Astrocyte (in vitro differentiated cells and primary cell): ENCODE measurements at regions not wholly inside any gene's neighbourhood (a gene's known extent, or its start where the extent isn't known, plus 50 kb on each side); places are given as distances from the start of the nearest gene placed in this dataset.
A peak's percentile ranks its signal among the peaks of the same experiment; 100 is the strongest.
"Not testable (repeated sequence)": the region's sequence is repeated elsewhere in the genome, so short reads cannot be mapped to it uniquely, and the experiment has no call there.

Experiments
- DNase-seq: peaks from one replicate; pipeline ENCODE4 v3.0.0-alpha.2; 2010; ENCODE audit warnings: low read depth
- FAIRE-seq: peaks from 2 replicates; lab custom pipeline; 2011; peaks lifted over from hg19 to GRCh38; lab: Jason Lieb, UNC
- H2AFZ ChIP-seq: 2 replicates; pipeline ENCODE4 v1.6.0; 2012; ENCODE audit warnings: low read depth, low read length, inconsistent platforms
- H3K27ac ChIP-seq: 2 replicates; pipeline ENCODE4 v1.5.1; 2011; ENCODE audit warnings: low read depth, low read length, inconsistent platforms
- H3K27me3 ChIP-seq: 2 replicates; pipeline ENCODE4 v1.6.0; 2011; ENCODE audit warnings: low read length, inconsistent platforms; ENCODE audit not compliant: insufficient read depth
- H3K36me3 ChIP-seq: 2 replicates; pipeline ENCODE4 v1.5.1; 2011; ENCODE audit warnings: low read length, inconsistent platforms; ENCODE audit not compliant: insufficient read depth
- H3K4me1 ChIP-seq: 2 replicates; pipeline ENCODE4 v1.5.1; 2011; ENCODE audit warnings: low read length, inconsistent platforms; ENCODE audit not compliant: insufficient read depth
- H3K4me2 ChIP-seq: 2 replicates; pipeline ENCODE4 v1.6.0; 2012; ENCODE audit warnings: low read length, inconsistent platforms
- H3K4me3 ChIP-seq: 2 replicates; pipeline ENCODE4 v1.5.1; 2011; ENCODE audit warnings: low read depth, mild to moderate bottlenecking, low read length, inconsistent platforms; ENCODE audit not compliant: insufficient read depth
- H3K79me2 ChIP-seq: 2 replicates; pipeline ENCODE4 v1.6.0; 2012; ENCODE audit warnings: mild to moderate bottlenecking, low read length, inconsistent platforms; ENCODE audit not compliant: insufficient read depth
- H3K9ac ChIP-seq: 2 replicates; pipeline ENCODE4 v1.6.0; 2012; ENCODE audit warnings: mild to moderate bottlenecking, low read length, inconsistent platforms
- H3K9me3 ChIP-seq: 2 replicates; pipeline ENCODE4 v1.5.1; 2012; ENCODE audit warnings: low read depth, mild to moderate bottlenecking, low read length, inconsistent platforms; ENCODE audit not compliant: insufficient read depth
- H4K20me1 ChIP-seq: 2 replicates; pipeline ENCODE4 v1.6.0; 2012; ENCODE audit warnings: low read length, inconsistent platforms; ENCODE audit not compliant: insufficient read depth
- H3K27ac Mint-ChIP-seq: one replicate; pipeline ENCODE4 v1.8.0; 2021; ENCODE audit warnings: mild to moderate bottlenecking, mixed read lengths; ENCODE audit not compliant: unreplicated experiment
- H3K27me3 Mint-ChIP-seq: one replicate; pipeline ENCODE4 v1.8.0; 2021; ENCODE audit warnings: low read depth, mixed read lengths; ENCODE audit not compliant: unreplicated experiment
- H3K36me3 Mint-ChIP-seq: one replicate; pipeline ENCODE4 v1.8.0; 2021; ENCODE audit warnings: low read depth, mixed read lengths; ENCODE audit not compliant: unreplicated experiment
- H3K4me1 Mint-ChIP-seq: one replicate; pipeline ENCODE4 v1.8.0; 2021; ENCODE audit warnings: low read depth, mixed read lengths; ENCODE audit not compliant: unreplicated experiment
- H3K4me3 Mint-ChIP-seq: one replicate; pipeline ENCODE4 v1.8.0; 2021; ENCODE audit warnings: mild to moderate bottlenecking, moderate library complexity, mixed read lengths; ENCODE audit not compliant: unreplicated experiment
- H3K9me3 Mint-ChIP-seq: one replicate; pipeline ENCODE4 v1.8.0; 2021; ENCODE audit warnings: mild to moderate bottlenecking, mixed read lengths; ENCODE audit not compliant: unreplicated experiment
- CTCF ChIP-seq: IDR thresholded peaks from 2 replicates; pipeline ENCODE4 v1.5.1; 2011; ENCODE audit warnings: low read depth, mild to moderate bottlenecking, inconsistent platforms, low read length, moderate library complexity; ENCODE audit not compliant: insufficient read depth
- EZH2 ChIP-seq: IDR thresholded peaks from 2 replicates; pipeline ENCODE4 v1.6.1; 2012; ENCODE audit warnings: mild to moderate bottlenecking, low read length, inconsistent platforms; ENCODE audit not compliant: insufficient read depth

GRCh38 chr12:20105943-20106342 lies 262.4 kb upstream of the PDE3A start:
- H3K27me3 ChIP-seq = no peaks in the 10 kb centered on the region
- Mint-ChIP-seq H3K27ac (no peak overlapping the region), H3K36me3 (no peaks in the 10 kb centered on the region), H3K4me3 (no peak overlapping the region), H3K9me3 (no peaks in the 10 kb centered on the region), H3K27me3 (no peaks in the 10 kb centered on the region), H3K4me1 (no peaks in the 10 kb centered on the region)
- no peaks in the 10 kb centered on the region for H3K4me1 ChIP-seq
- no peak overlapping the region for H2AFZ ChIP-seq
- no peak overlapping the region for H3K4me2 ChIP-seq
- H4K20me1 ChIP-seq = no peaks in the 10 kb centered on the region
- peak; percentile 29 for DNase-seq
- H3K27ac ChIP-seq = no peak overlapping the region
- no peak overlapping the region for H3K9ac ChIP-seq
- no peaks in the 10 kb centered on the region for H3K9me3 ChIP-seq
- no peaks in the 10 kb centered on the region for H3K79me2 ChIP-seq
- H3K36me3 ChIP-seq = no peaks in the 10 kb centered on the region
- H3K4me3 ChIP-seq = no peak overlapping the region
- no peak for FAIRE-seq
- TF ChIP-seq CTCF (no peak), EZH2 (no peak)

- no peak overlapping the region for H2AFZ ChIP-seq
- no peak overlapping the region for H3K4me2 ChIP-seq
- no peak overlapping the region for H3K9ac ChIP-seq
- FAIRE-seq = no peak
- no peaks in the 10 kb centered on the region for H3K4me1 ChIP-seq
- Mint-ChIP-seq H3K27me3 (no peaks in the 10 kb centered on the region), H3K36me3 (no peaks in the 10 kb centered on the region), H3K27ac (no peak overlapping the region), H3K4me1 (no peaks in the 10 kb centered on the region), H3K4me3 (no peak overlapping the region), H3K9me3 (no peaks in the 10 kb centered on the region)
- no peak overlapping the region for H3K4me3 ChIP-seq
- H3K27me3 ChIP-seq = no peaks in the 10 kb centered on the region
- DNase-seq = no peak
- H3K79me2 ChIP-seq = no peaks in the 10 kb centered on the region
- H4K20me1 ChIP-seq = no peaks in the 10 kb centered on the region
- H3K9me3 ChIP-seq = no peaks in the 10 kb centered on the region
- H3K36me3 ChIP-seq = no peaks in the 10 kb centered on the region
- H3K27ac ChIP-seq = no peak overlapping the region
- TF ChIP-seq CTCF = no peak
- no peak for TF ChIP-seq EZH2
Measured at GRCh38 chr12:20109676-20110075, 258.7 kb upstream of the PDE3A start.

- not testable (repeated sequence) for H3K4me3 ChIP-seq, H3K27me3 Mint-ChIP-seq, H3K9ac ChIP-seq, H3K9me3 Mint-ChIP-seq, H3K27ac ChIP-seq, H3K79me2 ChIP-seq, H3K36me3 ChIP-seq, H3K4me2 ChIP-seq, H3K27me3 ChIP-seq, H3K27ac Mint-ChIP-seq, H3K4me1 Mint-ChIP-seq, FAIRE-seq, H3K36me3 Mint-ChIP-seq, H2AFZ ChIP-seq, H3K4me3 Mint-ChIP-seq, H3K9me3 ChIP-seq, DNase-seq, H4K20me1 ChIP-seq, H3K4me1 ChIP-seq
Measured at GRCh38 chr12:20115371-20115770, 253.0 kb upstream of the PDE3A start.
